HCT116 (cell line): ENCODE measurements at regions not wholly inside any gene's neighbourhood (a gene's known extent, or its start where the extent isn't known, plus 50 kb on each side); places are given as distances from the start of the nearest gene placed in this dataset.

Source experiments
- ATAC-seq: fragments of 200-7000 bp; cut with Tn5 transposase; 2 replicates; pipeline ENCODE4 v1.9.1; 2020; ENCODE audit warnings: mild to moderate bottlenecking, moderate library complexity
- BruUV-seq: library from RNA; stranded (reverse); fragments of 400-500 nt; replicated peaks from 2 replicates; lab custom pipeline; 2021; lab: Mats Ljungman, UMichigan
- CTCF ChIA-PET: fragments of 300-600 bp; sonication (Branson Sonifier 250); formaldehyde crosslinking; loops from one replicate; lab custom pipeline; 2021; ENCODE audit warnings: antibody characterized with exemption; lab: Charles Lee
- POLR2A ChIA-PET: fragments of 300-600, 350-600 bp; sonication (Branson Sonifier 250); formaldehyde crosslinking; loops from one replicate; lab custom pipeline; 2021; ENCODE audit warnings: antibody characterized with exemption; lab: Charles Lee
- RAD21 ChIA-PET, 2 experiments: fragments of 300-600 bp; sonication (Branson Sonifier 250); formaldehyde crosslinking; loops; one replicate each; lab custom pipeline; 2023; ENCODE audit warnings: low total read pairs in 2 of 2; ENCODE audit not compliant: uncharacterized antibody in 2 of 2, unreplicated experiment in 2 of 2, low non-redundant PET in 1 of 2; lab: Charles Lee
- DNase-seq: peaks from one replicate; pipeline ENCODE4 v3.0.0-alpha.2; 2010; ENCODE audit warnings: low read depth, low spot score
- H2AFZ ChIP-seq: fragments of 200-600 bp; shearing (Covaris generic), sonication (generic); 2 replicates; pipeline ENCODE4 v1.6.1; 2017; ENCODE audit warnings: low read depth, mixed run types, mixed read lengths, antibody characterized with exemption, low read length; ENCODE audit not compliant: poor library complexity, severe bottlenecking
- H3K27ac ChIP-seq: 2 replicates; pipeline ENCODE4 v1.5.1; 2012; ENCODE audit warnings: low read depth, low read length
- H3K27me3 ChIP-seq: fragments of 200-600 bp; sonication (generic); 2 replicates; pipeline ENCODE4 v1.6.1; 2016; ENCODE audit warnings: mixed run types, low read length, mixed read lengths; ENCODE audit not compliant: insufficient read depth
- H3K36me3 ChIP-seq, 2 experiments: fragments of 200-500 bp in 1 of 2; fragments of 200-600 bp in 1 of 2; sonication (Bioruptor generic) in 1 of 2; sonication (generic) in 1 of 2; 2 replicates each; pipeline versions ENCODE4 v1.5.1 to v1.6.1; 2014 to 2016; ENCODE audit warnings: low read length in 2 of 2, inconsistent platforms in 1 of 2, mixed read lengths in 1 of 2, mixed run types in 1 of 2; ENCODE audit not compliant: insufficient read depth in 2 of 2, control insufficient read depth in 1 of 2
- H3K4me1 ChIP-seq, 2 experiments: fragments of 200-600 bp in 1 of 2; sonication (generic) in 1 of 2; 2 replicates each; pipeline versions ENCODE4 v1.5.1 to v1.6.1; 2012 to 2017; ENCODE audit warnings: low read length in 2 of 2, inconsistent platforms in 1 of 2, mild to moderate bottlenecking in 1 of 2, mixed read lengths in 1 of 2, mixed run types in 1 of 2, moderate library complexity in 1 of 2; ENCODE audit not compliant: insufficient read depth in 2 of 2, control insufficient read depth in 1 of 2
- H3K4me2 ChIP-seq: fragments of 200-600 bp; sonication (generic); 2 replicates; pipeline ENCODE4 v1.6.1; 2017; ENCODE audit warnings: mixed run types, low read length, mixed read lengths
- H3K4me3 ChIP-seq, 2 experiments: fragments of 200-600 bp in 1 of 2; sonication (generic) in 1 of 2; replicated peaks in 1 of 2; 2 replicates each; pipeline ENCODE4 v1.5.1; 2011 to 2016; ENCODE audit warnings: low read length in 2 of 2, control low read depth in 1 of 2, low read depth in 1 of 2, mild to moderate bottlenecking in 1 of 2, mixed read lengths in 1 of 2, mixed run types in 1 of 2
- H3K79me2 ChIP-seq: fragments of 200-600 bp; sonication (generic); 2 replicates; pipeline ENCODE4 v1.6.1; 2017; ENCODE audit warnings: mild to moderate bottlenecking, mixed run types, low read length, moderate library complexity, mixed read lengths; ENCODE audit not compliant: insufficient read depth
- H3K9ac ChIP-seq: fragments of 200-600 bp; sonication (generic); 2 replicates; pipeline ENCODE4 v1.6.1; 2016; ENCODE audit warnings: low read length, mixed read lengths
- H3K9me2 ChIP-seq: fragments of 200-600 bp; sonication (generic), shearing (Covaris generic); 2 replicates; pipeline ENCODE4 v1.6.1; 2017; ENCODE audit warnings: mixed run types, mild to moderate bottlenecking, moderate library complexity; ENCODE audit not compliant: insufficient read depth
- H3K9me3 ChIP-seq, 2 experiments: fragments of 200-500 bp in 1 of 2; fragments of 200-600 bp in 1 of 2; sonication (Bioruptor generic) in 1 of 2; sonication (generic) in 1 of 2; 2 replicates each; pipeline ENCODE4 v1.6.1; 2014 to 2017; ENCODE audit warnings: low read length in 2 of 2, mixed read lengths in 2 of 2, inconsistent platforms in 1 of 2, low read depth in 1 of 2, mild to moderate bottlenecking in 1 of 2, mixed run types in 1 of 2, moderate library complexity in 1 of 2; ENCODE audit not compliant: control insufficient read depth in 1 of 2, insufficient read depth in 1 of 2
- H4K20me1 ChIP-seq: fragments of 200-600 bp; sonication (generic), shearing (Covaris generic); 2 replicates; pipeline ENCODE4 v1.6.1; 2017; ENCODE audit warnings: mixed run types, mild to moderate bottlenecking, moderate library complexity; ENCODE audit not compliant: insufficient read depth
- ATF3 ChIP-seq: IDR thresholded peaks from 2 replicates; pipeline ENCODE4 v1.6.1; 2012
- CBX3 ChIP-seq: IDR thresholded peaks from 2 replicates; pipeline ENCODE4 v1.6.1; 2012; ENCODE audit warnings: low read depth
- ELF1 ChIP-seq: IDR thresholded peaks from 2 replicates; pipeline ENCODE4 v1.6.1; 2012; ENCODE audit warnings: low read depth, borderline replicate concordance
- FOSL1 ChIP-seq: IDR thresholded peaks from 2 replicates; pipeline ENCODE4 v1.6.1; 2012; ENCODE audit warnings: low read depth
- JUND ChIP-seq: IDR thresholded peaks from 2 replicates; pipeline ENCODE4 v1.6.1; 2012
- MAX ChIP-seq: IDR thresholded peaks from 2 replicates; pipeline ENCODE4 v1.6.1; 2012
- SRF ChIP-seq: IDR thresholded peaks from 2 replicates; pipeline ENCODE4 v1.6.1; 2012; ENCODE audit warnings: low read depth
- ZBTB33 ChIP-seq: IDR thresholded peaks from 2 replicates; pipeline ENCODE4 v1.6.1; 2011; ENCODE audit warnings: mild to moderate bottlenecking, low read length, moderate library complexity; ENCODE audit not compliant: insufficient replicate concordance; ENCODE audit errors: extremely low read depth
- intact Hi-C: fragments of 100-400 bp; cut with micrococcal nuclease; formaldehyde crosslinking; loops from 2 replicates; pipeline ENCODE4 v1.10.0; 2022

GRCh38 chr3:87073496-87074145, 82.7 kb upstream of the VGLL3 start:
- RAD21 ChIA-PET, result no interaction called here
- Histone ChIP-seq H3K9ac (no peak overlapping the region), H3K36me3 (no peaks in the 10 kb centered on the region), H2AFZ (no peak overlapping the region), H3K9me3 (no peaks in the 10 kb centered on the region), H3K9me2 (no peaks in the 10 kb centered on the region), H3K4me2 (no peak overlapping the region), H4K20me1 (no peaks in the 10 kb centered on the region), H3K27me3 (no peaks in the 10 kb centered on the region), H3K79me2 (no peaks in the 10 kb centered on the region), H3K4me1 (no peaks in the 10 kb centered on the region), H3K4me3 (no peak overlapping the region), H3K27ac (no peak overlapping the region)
- CTCF ChIA-PET, result no interaction called here
- intact Hi-C loops, result no loop called here
- no peak for DNase-seq
- POLR2A ChIA-PET, result no interaction called here
- BruUV-seq, result no TSS peak
- no peak for ATAC-seq
- TF ChIP-seq CBX3 (no peak), JUND (no peak), MAX (no peak), ATF3 (no peak)

- ATAC-seq (no peak), DNase-seq (no peak)
- H3K79me2 ChIP-seq, result no peaks in the 10 kb centered on the region
- H3K4me3 ChIP-seq, result no peak overlapping the region
- no peaks in the 10 kb centered on the region for H3K9me2 ChIP-seq
- H3K4me1 ChIP-seq, result no peaks in the 10 kb centered on the region
- H2AFZ ChIP-seq, result no peak overlapping the region
- RAD21 ChIA-PET, result no interaction called here
- no peak for TF ChIP-seq ATF3
- TF ChIP-seq ZBTB33, result no peak
- no peak for TF ChIP-seq ELF1
- TF ChIP-seq FOSL1, result no peak
- TF ChIP-seq MAX, result no peak
- no peak for TF ChIP-seq SRF
- H3K36me3 ChIP-seq, result no peaks in the 10 kb centered on the region
- H3K4me2 ChIP-seq, result no peak overlapping the region
- no peak overlapping the region for H3K9ac ChIP-seq
- H3K9me3 ChIP-seq, result no peaks in the 10 kb centered on the region
- H3K27ac ChIP-seq, result no peak overlapping the region
- no TSS peak for BruUV-seq
- H3K27me3 ChIP-seq, result no peaks in the 10 kb centered on the region
- POLR2A ChIA-PET, result no interaction called here
- intact Hi-C loops, result no loop called here
- CTCF ChIA-PET, result no interaction called here
- H4K20me1 ChIP-seq, result no peaks in the 10 kb centered on the region
These were observed 81.5 kb upstream of the VGLL3 start for GRCh38 chr3:87072446-87072845.
